ENCODE measurements at regions not wholly inside any gene's neighbourhood (a gene's known extent, or its start where the extent isn't known, plus 50 kb on each side); places are given as distances from the start of the nearest gene placed in this dataset.
"Not testable (repeated sequence)": the region's sequence is repeated elsewhere in the genome, so short reads cannot be mapped to it uniquely, and the experiment has no call there.

GRCh38 chr5:104033186-104033585 lies 470.6 kb upstream of the NUDT12 start:
- not testable (repeated sequence) for DNase-seq (ENCODE audit: low spot score)

- DNase-seq (ENCODE audit: low spot score): no peak
These were observed 461.9 kb upstream of the NUDT12 start for GRCh38 chr5:104024538-104024937.

GRCh38 chr5:104023739-104024138 lies 461.1 kb upstream of the NUDT12 start:
- DNase-seq (ENCODE audit: low spot score): no peak

- DNase-seq (ENCODE audit: low spot score): no peak
These were observed 457.4 kb upstream of the NUDT12 start for GRCh38 chr5:104019956-104020355.

GRCh38 chr5:104018299-104018698 lies 455.7 kb upstream of the NUDT12 start:
- peak; percentile 25 for DNase-seq (ENCODE audit: low spot score)

GRCh38 chr5:104016646-104017045 lies 454.1 kb upstream of the NUDT12 start:
- peak; percentile 27 for DNase-seq (ENCODE audit: low spot score)

- DNase-seq (ENCODE audit: low spot score): no peak
These were observed 453.2 kb upstream of the NUDT12 start for GRCh38 chr5:104015765-104016164.

GRCh38 chr5:104002783-104003182 lies 440.2 kb upstream of the NUDT12 start:
- DNase-seq (ENCODE audit: low spot score): not testable (repeated sequence)

GRCh38 chr5:104001136-104001535 lies 438.5 kb upstream of the NUDT12 start:
- no peak for DNase-seq (ENCODE audit: low spot score)

GRCh38 chr5:103993031-103993430 lies 430.4 kb upstream of the NUDT12 start:
- DNase-seq (ENCODE audit: low spot score): no peak

- DNase-seq (ENCODE audit: low spot score): no peak
These were observed 427.5 kb upstream of the NUDT12 start for GRCh38 chr5:103990064-103990463.

GRCh38 chr5:103981592-103981991 lies 419.0 kb upstream of the NUDT12 start:
- DNase-seq (ENCODE audit: low spot score): no peak

- no peak for DNase-seq (ENCODE audit: low spot score)
These were observed 411.1 kb upstream of the NUDT12 start for GRCh38 chr5:103973669-103974068.

GRCh38 chr5:103966295-103966694 lies 403.7 kb upstream of the NUDT12 start:
- not testable (repeated sequence) for DNase-seq (ENCODE audit: low spot score)

- DNase-seq (ENCODE audit: low spot score): no peak
These were observed 399.4 kb upstream of the NUDT12 start for GRCh38 chr5:103962023-103962422.

GRCh38 chr5:103953601-103954382 lies 391.2 kb upstream of the NUDT12 start:
- DNase-seq (ENCODE audit: low spot score): no peak

- DNase-seq (ENCODE audit: low spot score): no peak
These were observed 389.2 kb upstream of the NUDT12 start for GRCh38 chr5:103951776-103952175.

GRCh38 chr5:103943230-103943629 lies 380.6 kb upstream of the NUDT12 start:
- peak; percentile 46 for DNase-seq (ENCODE audit: low spot score)

- peak; percentile 74 for DNase-seq (ENCODE audit: low spot score)
These were observed 380.1 kb upstream of the NUDT12 start for GRCh38 chr5:103942587-103943186.

- peak; percentile 58 for DNase-seq (ENCODE audit: low spot score)
These were observed 379.0 kb upstream of the NUDT12 start for GRCh38 chr5:103941596-103941995.

- DNase-seq (ENCODE audit: low spot score): peak; percentile 53
These were observed 375.6 kb upstream of the NUDT12 start for GRCh38 chr5:103938146-103938695.

- DNase-seq (ENCODE audit: low spot score): peak; percentile 97
These were observed 366.9 kb upstream of the NUDT12 start for GRCh38 chr5:103929338-103930013.

- DNase-seq (ENCODE audit: low spot score): peak; percentile 31
These were observed 365.1 kb upstream of the NUDT12 start for GRCh38 chr5:103927739-103928138.
